ENCODE measurements at regions not wholly inside any gene's neighbourhood (a gene's known extent, or its start where the extent isn't known, plus 50 kb on each side); places are given as distances from the start of the nearest gene placed in this dataset.
"Not testable (repeated sequence)": the region's sequence is repeated elsewhere in the genome, so short reads cannot be mapped to it uniquely, and the experiment has no call there.

DNA sequence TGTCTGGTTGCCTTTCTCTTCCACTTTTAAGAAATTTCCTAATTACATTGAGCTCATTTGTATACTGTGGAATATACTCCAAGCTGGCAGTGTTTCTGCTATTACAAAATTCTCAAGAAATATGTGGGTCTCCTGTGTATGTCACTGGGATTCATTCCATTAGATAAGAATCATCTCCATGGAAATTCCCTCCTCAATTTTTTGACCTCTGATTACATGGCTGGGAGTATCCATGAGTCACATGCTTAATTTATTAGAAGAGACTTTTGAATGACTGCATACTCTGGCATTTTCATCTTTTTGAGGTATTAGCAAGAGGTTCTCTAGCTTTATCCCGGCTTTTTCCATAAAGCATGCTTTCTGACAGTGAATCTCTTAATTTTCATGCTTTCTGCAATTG lies 665.5 kb upstream of the CNTNAP5 start:
- no peak for DNase-seq (ENCODE audit: low spot score)

DNA sequence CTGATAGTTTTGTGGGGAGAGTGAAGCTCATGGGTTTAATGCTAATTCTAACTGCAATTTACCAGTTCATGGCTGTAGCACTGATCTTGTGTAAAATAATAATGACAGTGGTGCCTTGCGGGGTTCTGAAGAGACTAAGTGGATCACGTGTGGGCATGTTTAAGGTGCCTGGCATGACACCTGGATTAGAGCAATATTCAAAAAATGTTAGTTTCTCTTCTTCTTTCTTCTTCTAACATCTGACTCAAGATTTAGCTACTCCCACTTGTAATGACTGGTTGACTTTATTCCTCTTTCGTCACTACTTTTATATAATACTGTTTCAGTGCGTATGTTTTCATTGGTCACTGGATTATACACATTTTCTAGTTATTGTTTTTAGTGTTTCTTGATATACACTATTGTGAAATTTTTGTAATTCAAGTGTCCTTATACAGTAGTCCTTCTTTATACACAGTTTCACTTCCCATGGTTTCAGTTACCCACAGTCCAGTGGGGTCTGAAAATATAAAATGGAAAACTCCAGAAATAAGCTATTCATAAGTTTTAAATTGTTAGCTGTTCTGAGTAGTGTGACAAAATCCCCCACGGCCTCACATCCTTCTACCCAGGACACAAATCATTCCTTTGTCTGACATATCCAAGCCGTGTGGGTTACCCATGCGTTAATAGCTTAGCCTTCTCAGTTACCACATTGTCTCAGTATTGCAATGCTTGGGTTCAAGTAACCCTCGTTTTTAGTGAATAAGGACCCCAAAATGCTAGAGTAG lies 662.2 kb upstream of the CNTNAP5 start:
- no peak for DNase-seq (ENCODE audit: low spot score)

DNA sequence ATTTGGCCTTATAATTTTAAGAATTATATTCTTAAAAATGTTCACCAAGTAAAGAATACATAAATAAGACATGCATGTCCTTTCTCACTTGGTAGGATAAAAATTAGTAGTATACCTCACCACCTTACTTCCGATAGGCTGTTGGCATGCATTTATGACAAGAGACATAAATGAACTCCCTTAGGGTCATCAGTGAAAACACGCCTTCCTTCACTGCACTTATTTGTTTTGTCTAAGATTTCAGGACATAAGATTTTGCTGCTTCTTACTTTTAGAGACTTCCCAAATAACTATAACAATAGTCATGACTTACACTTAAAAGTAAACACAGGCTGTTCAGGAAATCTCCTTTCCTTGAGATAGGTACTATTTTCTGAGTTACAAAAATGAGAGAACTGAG lies 661.3 kb upstream of the CNTNAP5 start:
- no peak for DNase-seq (ENCODE audit: low spot score)

DNA sequence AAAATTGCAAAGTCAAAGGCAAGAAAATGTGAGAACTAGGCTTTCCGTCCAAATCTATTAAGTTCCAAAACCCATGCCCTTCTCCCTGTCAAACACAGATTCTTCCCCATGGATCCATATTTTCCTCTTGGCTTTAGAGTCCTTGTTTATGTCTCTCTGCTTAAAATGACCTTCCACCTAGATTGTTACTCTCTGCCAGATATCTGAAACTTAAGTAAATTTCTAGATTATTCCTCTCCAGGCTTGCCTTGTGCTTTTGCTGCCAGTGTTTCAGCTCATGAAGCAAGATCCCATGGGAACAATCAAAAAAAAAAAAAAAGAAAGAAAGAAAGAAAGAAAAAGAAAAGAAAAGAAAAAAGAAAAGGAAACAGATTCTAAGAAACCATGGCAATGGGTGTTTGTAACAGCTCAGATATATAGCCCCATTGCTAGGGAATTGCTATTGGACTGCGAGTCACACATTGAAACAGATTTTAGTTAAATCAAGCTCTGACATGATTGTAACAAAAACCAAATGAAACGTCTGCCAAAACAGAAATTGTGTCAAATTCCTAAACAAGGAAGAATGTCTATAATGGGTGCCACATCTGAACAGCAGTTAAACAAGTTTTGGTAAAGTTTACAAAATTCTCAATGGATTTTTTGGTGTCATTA lies 660.7 kb upstream of the CNTNAP5 start:
- no peak for DNase-seq (ENCODE audit: low spot score)

DNA sequence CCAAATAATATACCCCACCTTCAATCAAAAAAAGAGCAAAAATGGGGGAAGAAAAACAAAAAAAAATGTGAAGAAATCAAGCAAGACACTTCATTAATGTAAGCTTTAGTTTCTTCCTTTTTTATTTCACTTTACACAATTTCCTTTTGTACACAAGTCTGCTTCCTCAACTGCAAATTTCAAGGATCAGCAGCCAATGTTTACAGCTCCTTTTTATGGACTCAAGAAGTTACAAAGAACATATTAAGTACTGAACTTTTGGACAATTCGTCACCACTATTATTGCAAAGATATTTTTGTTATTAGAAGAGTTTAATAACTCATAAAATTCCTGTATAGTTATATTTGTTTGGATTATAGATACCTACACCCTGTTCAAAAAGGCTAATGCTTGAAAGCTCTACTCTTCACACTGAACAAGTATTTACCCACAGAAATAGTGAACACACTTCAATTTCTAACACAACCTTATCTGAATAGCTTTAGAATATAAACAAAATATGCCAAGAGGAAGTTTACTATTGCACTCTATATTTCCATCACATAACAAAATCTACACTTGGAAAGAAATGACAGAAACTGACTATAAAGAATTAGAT lies 658.7 kb upstream of the CNTNAP5 start:
- DNase-seq (ENCODE audit: low spot score) = no peak

DNA sequence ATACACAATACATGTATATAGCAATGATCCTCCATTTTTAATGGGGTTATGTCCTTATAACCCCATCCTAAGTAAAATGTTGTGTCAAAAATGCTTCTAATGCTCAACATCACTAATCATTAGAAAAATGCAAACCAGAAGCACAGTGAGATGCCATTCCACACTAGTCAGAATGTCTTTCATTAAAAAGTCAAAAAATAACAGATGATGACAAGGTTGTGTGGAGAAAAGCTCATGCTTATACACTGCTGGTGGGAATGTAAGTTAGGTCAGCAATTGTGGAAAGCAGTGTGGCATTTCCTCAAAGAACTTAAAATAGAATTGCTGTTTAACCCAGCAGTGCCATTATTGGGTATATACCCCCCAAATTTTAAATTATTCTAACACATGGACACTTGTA lies 654.9 kb upstream of the CNTNAP5 start:
- DNase-seq (ENCODE audit: low spot score) = no peak

DNA sequence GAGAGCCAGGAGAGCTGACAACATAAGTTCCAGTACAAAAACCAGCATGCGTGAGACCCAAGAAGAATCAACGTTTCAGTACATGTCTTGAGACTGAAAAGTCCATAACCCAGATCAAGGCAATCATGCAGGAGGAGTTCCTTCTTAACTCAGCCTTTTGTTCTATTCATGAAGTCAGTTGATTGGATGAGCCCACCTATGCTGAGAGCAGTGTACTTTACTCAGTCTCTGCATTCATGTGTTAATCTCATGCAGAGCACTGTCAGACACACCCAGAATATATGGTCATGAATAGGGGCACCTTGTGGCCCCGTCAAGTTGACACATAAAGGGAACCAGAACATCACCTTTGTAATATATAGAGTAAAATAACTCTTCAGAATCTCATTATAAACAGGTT lies 653.6 kb upstream of the CNTNAP5 start:
- DNase-seq (ENCODE audit: low spot score) = no peak

DNA sequence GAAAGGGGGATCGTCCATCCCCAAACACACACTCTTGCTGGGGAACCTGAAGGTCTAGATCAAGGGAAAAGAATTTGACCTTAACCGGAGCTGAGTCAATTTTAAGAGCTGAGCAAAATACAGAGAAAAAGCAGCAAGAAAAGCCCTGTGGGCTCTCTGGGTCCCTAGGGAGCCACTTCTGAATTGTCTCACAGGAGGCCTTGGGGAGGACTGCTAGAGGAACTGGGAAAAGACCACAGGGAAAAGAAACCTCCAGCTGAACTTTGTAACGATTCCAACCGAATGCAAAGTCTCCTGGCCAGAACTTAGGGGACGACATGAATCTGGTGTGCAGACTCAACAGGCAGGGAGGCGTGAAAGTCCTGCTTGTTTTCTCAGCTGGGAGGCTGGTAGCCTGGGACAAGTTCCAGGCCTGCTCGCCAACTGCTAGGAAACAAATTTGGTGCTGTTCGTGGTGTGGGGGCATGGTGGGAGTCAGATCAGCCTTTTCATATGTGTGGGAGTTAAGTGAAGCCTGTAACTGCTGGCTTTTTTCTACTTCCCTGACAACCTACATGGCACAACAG lies 644.6 kb upstream of the CNTNAP5 start:
- DNase-seq (ENCODE audit: low spot score) = no peak

DNA sequence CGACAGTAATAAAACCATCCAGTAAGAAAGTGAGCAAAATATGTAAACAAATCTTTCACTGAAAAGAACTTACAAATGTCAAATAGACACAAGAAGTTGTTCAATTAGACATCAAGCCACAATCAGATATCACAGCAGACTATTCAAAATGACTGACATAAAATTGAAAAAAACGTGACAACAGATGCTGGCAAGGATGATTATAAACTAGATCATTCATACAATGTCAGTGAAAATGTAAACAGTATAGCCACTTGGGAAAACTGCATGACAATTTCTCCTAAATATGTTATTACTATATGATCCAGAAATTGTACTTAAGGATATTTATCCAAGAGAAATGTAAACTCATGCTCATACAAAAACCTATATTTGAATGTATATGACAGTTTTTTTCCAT lies 609.4 kb upstream of the CNTNAP5 start:
- no peak for DNase-seq (ENCODE audit: low spot score)

DNA sequence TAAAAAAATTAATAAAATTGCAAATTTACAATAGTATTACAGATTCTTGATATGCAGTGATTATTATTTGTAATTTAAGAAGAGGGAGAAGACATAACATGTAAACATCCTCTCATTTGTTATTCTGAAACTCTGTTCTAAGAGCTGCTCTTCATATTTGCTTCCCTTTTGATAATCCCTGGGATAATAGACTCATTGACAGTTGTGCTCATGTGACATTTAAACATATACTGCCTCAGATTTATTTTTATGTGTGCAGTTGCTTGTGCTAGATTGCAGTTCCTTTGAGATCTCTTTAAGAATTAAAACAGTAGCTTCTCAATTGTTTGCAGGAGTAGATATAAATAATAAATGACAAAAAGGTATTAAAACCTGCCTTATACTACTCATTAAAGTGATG lies 605.1 kb upstream of the CNTNAP5 start:
- DNase-seq (ENCODE audit: low spot score) = no peak

DNA sequence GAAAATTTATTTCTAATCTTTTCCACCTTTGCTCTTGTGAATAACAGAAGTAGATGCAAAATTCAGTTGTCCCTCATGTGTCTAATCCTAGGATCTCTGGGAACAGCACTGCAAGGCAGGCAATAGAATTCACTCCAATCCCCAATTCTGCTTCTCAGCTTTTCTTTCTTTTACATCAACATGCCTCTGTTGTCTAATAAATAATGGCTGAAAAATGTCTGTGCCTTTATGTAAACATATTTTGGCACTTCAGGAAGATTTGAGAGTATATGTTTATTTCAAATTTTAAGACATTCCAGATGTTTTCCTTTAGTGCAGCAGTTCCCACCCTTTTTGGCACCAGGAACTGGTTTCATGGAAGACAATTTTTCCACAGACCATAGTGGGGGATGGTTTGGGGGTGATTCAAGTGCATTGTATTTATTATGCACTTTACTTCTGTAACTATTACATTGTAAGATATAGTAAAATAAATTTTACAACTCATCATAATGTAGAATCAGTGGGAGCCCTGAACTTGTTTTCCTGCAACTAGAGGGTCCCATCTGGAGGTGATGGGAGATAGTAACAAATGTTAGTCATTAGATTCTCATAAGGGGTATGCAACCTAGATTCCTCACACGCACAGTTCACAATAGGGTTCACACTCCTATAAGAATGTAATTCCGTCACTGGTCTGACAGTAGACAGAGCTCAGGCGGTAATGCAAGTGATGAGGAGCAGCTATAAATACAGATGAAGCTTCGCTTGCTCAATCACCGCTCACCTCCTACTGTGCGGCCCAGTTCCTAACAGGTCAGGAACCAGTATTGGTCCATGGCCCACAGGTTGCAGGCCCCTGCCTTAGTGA lies 590.3 kb upstream of the CNTNAP5 start:
- DNase-seq (ENCODE audit: low spot score) = no peak

DNA sequence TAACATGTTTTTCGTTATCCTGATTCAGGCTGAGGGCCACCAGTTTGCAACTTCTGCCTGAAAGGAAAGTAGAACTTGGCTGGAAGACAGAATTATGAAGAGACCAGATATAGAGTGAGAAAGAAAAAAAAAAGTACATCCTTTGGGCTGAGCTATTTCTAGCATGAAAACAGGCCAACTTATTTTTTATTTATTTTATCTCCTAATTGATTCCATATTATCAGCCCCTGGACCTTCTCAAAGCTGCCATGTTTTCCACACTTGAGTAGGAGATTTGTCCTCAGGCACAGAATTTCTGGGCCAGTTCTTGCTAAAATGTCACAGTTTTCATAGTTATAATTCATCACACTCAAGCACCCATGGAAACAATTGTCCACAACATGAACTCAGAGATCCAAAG lies 586.8 kb upstream of the CNTNAP5 start:
- DNase-seq (ENCODE audit: low spot score) = no peak

DNA sequence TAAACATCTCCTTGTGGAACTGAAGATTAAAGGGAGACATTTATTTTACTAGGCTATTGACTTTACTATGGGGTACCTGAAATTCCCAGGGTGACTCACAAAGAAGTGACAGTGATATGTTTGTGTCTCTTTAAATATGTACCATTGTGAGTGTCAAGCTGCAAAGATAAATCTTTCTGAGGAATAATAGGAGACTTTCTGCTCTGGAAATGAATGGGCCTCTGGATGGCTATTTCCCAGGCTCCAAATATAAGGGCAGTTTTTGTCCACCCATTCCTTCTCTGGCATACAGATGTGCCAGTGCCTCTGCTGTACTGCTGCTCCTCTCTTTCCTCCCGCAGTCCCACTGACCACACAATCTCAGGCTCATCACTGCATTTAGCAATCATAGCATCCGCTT lies 586.4 kb upstream of the CNTNAP5 start:
- DNase-seq (ENCODE audit: low spot score) = no peak

DNA sequence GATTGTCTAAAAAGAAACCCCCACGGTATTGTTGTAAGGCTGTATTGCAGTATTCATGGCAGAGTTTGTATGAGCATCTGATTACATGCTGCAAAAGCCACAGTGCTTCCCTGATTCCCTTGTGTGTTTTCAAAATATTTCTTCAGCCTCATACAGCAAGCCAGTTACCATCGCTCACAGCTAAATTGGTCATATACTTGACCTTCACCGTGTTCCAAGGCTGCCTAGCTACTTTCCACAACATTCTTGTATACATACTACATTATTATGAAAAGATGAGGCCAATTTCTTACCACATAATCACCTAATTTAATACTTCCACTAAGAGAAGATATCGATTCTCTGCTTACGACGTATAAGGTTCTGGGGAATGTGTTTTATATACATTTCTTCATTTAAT lies 576.3 kb upstream of the CNTNAP5 start:
- no peak for DNase-seq (ENCODE audit: low spot score)

DNA sequence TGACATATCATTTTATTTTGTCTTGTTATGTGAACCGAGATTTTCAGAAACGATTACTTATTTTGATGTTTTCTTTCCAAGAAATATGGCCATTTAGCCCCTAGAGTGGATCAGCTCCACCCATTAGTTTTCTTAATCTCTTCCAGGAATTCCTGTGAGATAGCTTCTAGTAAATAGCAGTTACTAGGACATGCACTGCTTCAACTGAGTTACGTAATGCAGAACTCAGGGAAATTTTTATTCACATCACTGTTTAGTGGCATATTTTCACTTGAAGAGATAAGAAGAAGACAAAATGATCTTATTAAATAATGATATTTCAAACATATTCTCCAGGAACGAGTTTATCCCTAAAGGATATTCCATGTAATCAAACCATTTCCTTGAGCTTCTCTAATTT lies 573.5 kb upstream of the CNTNAP5 start:
- no peak for DNase-seq (ENCODE audit: low spot score)

DNA sequence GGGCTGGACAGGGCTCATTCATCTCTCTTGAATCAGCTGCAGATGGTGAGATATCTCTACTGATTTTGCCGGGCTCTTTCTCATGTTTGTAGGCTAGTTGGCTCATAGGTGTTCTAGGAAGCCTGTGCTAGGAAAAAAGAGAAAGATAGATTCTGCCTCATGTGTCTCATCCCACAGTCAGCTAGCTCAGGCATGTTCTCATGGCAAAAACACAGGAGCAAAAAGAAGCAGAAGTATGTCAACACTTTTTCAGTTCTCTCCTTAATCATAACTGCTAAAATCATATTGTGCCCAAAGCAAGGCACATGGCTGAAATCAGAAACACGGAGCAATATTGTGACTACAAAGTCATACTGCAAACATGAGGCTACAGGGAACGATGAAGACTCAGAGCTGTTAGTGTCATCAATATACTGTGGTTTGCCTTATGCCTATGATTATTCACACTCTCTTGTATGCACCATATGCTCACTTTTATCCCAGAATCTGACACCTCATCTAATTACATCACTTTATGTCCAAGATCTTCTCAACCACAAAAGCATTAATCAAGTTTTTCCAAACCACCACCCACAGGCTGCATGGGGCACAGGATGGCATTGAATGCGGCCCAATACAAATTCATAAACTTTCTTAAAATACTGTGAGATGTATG lies 571.9 kb upstream of the CNTNAP5 start:
- DNase-seq (ENCODE audit: low spot score) = no peak

DNA sequence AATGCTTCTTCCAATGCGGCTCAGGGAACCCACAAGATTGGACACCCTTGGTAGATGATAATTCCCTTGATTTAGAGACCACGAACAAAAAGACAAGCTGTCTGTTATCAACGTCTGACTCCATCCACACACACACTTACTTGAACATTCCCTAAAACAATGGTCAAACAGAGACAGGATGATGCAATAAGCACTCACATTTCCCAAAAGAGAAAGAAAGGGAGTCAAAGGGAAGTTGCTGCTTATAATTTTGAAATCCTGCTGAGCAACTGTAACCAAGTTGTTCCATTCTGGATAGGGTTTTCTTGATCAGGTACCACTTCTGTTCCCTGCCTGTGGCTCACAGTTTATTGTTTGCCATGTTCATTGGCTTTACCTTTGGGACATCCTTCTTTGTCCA lies 571.3 kb upstream of the CNTNAP5 start:
- DNase-seq (ENCODE audit: low spot score) = no peak

DNA sequence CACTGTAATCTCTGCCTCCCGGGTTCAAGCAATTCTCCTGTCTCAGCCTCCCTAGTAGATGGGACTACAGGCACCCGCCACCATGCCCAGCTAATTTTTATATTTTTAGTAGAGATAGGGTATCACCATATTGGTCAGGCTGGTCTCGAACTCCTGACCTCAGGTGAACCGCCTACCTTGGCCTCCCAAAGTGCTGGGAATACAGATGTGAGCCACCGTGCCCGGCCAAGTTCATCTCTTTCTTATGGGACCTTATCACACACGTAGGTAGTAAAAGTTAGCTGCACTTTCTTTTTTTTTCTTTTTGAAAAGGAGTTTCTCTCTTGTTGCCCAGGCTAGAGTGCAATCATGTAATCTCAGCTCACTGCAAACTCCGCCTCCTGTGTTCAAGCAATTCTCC lies 569.9 kb upstream of the CNTNAP5 start:
- not testable (repeated sequence) for DNase-seq (ENCODE audit: low spot score)

DNA sequence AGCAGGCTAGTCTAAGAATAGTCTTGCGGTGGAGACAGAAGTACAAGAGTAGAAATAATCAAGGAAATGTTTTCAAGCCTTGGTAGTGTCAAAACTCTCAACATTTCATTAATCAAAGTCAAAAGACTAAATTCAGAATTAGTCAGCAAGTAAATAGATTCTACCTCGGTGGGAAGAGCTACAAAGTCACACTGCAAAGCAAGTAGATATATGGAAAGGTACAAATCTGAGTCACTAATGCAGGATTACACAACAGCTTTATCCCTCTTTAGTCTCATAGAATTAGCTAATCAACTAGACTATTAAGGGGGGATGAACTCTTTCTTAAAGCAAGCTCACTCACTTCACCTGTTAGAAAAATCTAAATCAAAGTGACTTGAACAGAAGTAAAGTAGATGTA lies 568.7 kb upstream of the CNTNAP5 start:
- no peak for DNase-seq (ENCODE audit: low spot score)

DNA sequence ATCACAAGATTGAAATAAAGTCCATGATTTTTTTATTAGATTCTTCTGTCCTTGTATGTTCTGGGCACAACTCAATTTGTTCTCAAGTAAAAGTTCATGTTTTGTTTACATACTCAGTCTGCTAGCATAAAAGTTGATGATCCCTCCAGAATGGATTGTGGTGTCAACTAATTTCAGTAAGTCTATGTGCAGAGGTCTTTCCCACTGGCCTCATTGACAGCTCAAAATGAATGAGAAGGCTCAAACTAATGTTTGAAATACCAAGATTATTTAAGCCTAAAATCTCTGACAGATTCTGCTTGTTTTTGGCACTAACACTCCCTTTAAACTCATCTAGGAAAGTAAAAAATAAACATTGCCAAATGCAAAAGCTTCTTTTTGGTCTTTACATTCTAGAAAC lies 561.2 kb upstream of the CNTNAP5 start:
- no peak for DNase-seq (ENCODE audit: low spot score)

DNA sequence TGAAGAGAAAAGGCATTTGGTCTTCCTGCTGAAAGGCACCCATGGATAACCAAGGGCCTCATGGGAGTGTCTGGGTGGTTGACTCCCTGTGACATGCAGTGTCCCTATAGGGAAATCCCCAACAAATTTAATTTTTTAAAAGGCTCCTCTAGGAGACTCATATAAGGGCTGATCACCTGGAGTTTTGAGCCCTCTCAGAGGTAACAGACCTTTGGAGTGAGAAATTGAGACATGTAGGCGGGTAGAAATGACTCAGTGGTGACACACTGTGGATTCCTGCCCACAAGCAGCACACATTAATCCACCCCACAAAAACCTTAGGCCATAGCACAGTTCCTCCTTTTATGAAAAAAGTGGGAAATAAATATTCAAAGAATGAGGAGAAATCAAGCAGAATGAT lies 557.0 kb upstream of the CNTNAP5 start:
- DNase-seq (ENCODE audit: low spot score) = no peak

DNA sequence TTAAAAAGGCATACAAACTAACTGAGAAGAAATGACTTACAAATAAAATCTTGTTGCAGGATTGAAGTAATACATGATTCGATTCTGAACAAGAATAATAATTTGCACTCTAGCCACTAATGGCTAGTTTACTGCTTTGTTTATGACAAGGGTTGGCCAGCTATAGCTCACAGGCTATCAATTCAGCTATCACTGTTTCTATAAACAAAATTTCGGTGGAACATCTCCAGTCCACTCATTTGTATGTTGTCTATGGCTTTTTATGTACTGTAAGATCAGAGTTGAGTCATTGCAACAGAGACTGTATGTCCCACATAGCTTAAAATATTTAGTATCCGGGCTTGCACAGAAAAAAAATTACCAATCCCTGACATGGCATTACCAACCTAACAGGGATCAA lies 543.7 kb upstream of the CNTNAP5 start:
- no peak for DNase-seq (ENCODE audit: low spot score)
